ENCODE measurements at regions not wholly inside any gene's neighbourhood (a gene's known extent, or its start where the extent isn't known, plus 50 kb on each side); places are given as distances from the start of the nearest gene placed in this dataset.

- no peaks in the 10 kb centered on the region; the same call in 1 of the 2 replicates for H3K27me3 Mint-ChIP-seq (ENCODE audit: insufficient read depth)
- no peak overlapping the region for H3K4me3 Mint-ChIP-seq
- H3K27ac Mint-ChIP-seq: no peak overlapping the region
- no peak for TF ChIP-seq CTCF (IDR thresholded peaks at IDR 0.05)
- no peaks in the 10 kb centered on the region; the same call in 1 of the 2 replicates for H3K36me3 Mint-ChIP-seq (ENCODE audit: low read depth)
- peaks cover 39% of the 10 kb centered on the region for H3K9me3 Mint-ChIP-seq
- DNase-seq: no peak
- H3K4me1 Mint-ChIP-seq (ENCODE audit: low read depth): no peaks in the 10 kb centered on the region
Measured at GRCh38 chr2:125959047-125959446, 696.9 kb upstream of the GYPC start.

GRCh38 chr2:125961739-125962138 lies 694.2 kb upstream of the GYPC start:
- no peak for DNase-seq
- H3K27me3 Mint-ChIP-seq (ENCODE audit: insufficient read depth): no peaks in the 10 kb centered on the region; the same call in 1 of the 2 replicates
- H3K9me3 Mint-ChIP-seq: peaks cover 40% of the 10 kb centered on the region
- H3K27ac Mint-ChIP-seq: no peak overlapping the region
- H3K36me3 Mint-ChIP-seq (ENCODE audit: low read depth): no peaks in the 10 kb centered on the region; the same call in 1 of the 2 replicates
- TF ChIP-seq CTCF (IDR thresholded peaks at IDR 0.05): no peak
- H3K4me3 Mint-ChIP-seq: no peak overlapping the region
- H3K4me1 Mint-ChIP-seq (ENCODE audit: low read depth): no peaks in the 10 kb centered on the region

- no peaks in the 10 kb centered on the region for H3K36me3 Mint-ChIP-seq (ENCODE audit: low read depth)
- H3K4me3 Mint-ChIP-seq: no peak overlapping the region
- H3K27me3 Mint-ChIP-seq (ENCODE audit: insufficient read depth): no peaks in the 10 kb centered on the region
- DNase-seq: no peak
- H3K27ac Mint-ChIP-seq: no peak overlapping the region
- TF ChIP-seq CTCF (IDR thresholded peaks at IDR 0.05): no peak
- H3K4me1 Mint-ChIP-seq (ENCODE audit: low read depth): no peaks in the 10 kb centered on the region
- H3K9me3 Mint-ChIP-seq: peaks cover 32% of the 10 kb centered on the region
Measured at GRCh38 chr2:125979886-125980285, 676.1 kb upstream of the GYPC start.

- Mint-ChIP-seq H3K27me3 (ENCODE audit: insufficient read depth) (no peaks in the 10 kb centered on the region), H3K36me3 (ENCODE audit: low read depth) (no peaks in the 10 kb centered on the region), H3K4me1 (ENCODE audit: low read depth) (no peaks in the 10 kb centered on the region), H3K27ac (no peak overlapping the region), H3K9me3 (peaks cover 36% of the 10 kb centered on the region), H3K4me3 (no peak overlapping the region)
- no peak for TF ChIP-seq CTCF (IDR thresholded peaks at IDR 0.05)
- no peak for DNase-seq
Measured at GRCh38 chr2:125983364-125983763, 672.6 kb upstream of the GYPC start.

GRCh38 chr2:126029316-126029715 lies 626.6 kb upstream of the GYPC start:
- Mint-ChIP-seq H3K9me3 (peaks cover 39% of the 10 kb centered on the region), H3K36me3 (ENCODE audit: low read depth) (no peaks in the 10 kb centered on the region), H3K4me1 (ENCODE audit: low read depth) (no peaks in the 10 kb centered on the region), H3K27me3 (ENCODE audit: insufficient read depth) (no peaks in the 10 kb centered on the region), H3K27ac (no peak overlapping the region), H3K4me3 (no peak overlapping the region)
- no peak for DNase-seq
- no peak for TF ChIP-seq CTCF (IDR thresholded peaks at IDR 0.05)

GRCh38 chr2:126038861-126039260 lies 617.1 kb upstream of the GYPC start:
- H3K36me3 Mint-ChIP-seq (ENCODE audit: low read depth): no peaks in the 10 kb centered on the region
- no peak overlapping the region for H3K4me3 Mint-ChIP-seq
- peaks cover 35% of the 10 kb centered on the region for H3K9me3 Mint-ChIP-seq
- TF ChIP-seq CTCF (IDR thresholded peaks at IDR 0.05): no peak
- no peaks in the 10 kb centered on the region for H3K4me1 Mint-ChIP-seq (ENCODE audit: low read depth)
- DNase-seq: no peak
- no peaks in the 10 kb centered on the region for H3K27me3 Mint-ChIP-seq (ENCODE audit: insufficient read depth)
- no peak overlapping the region for H3K27ac Mint-ChIP-seq
